HG03066 (cell line): ENCODE measurements at regions not wholly inside any gene's neighbourhood (a gene's known extent, or its start where the extent isn't known, plus 50 kb on each side); places are given as distances from the start of the nearest gene placed in this dataset.
A peak's percentile ranks its signal among the peaks of the same experiment; 100 is the strongest.
"Not testable (repeated sequence)": the region's sequence is repeated elsewhere in the genome, so short reads cannot be mapped to it uniquely, and the experiment has no call there.

Experiments used
- ATAC-seq: cut with Tn5 transposase; IDR thresholded peaks from one replicate; pipeline ENCODE4 v1.9.1; 2021; ENCODE audit warnings: low read depth; ENCODE audit not compliant: unreplicated experiment

DNA sequence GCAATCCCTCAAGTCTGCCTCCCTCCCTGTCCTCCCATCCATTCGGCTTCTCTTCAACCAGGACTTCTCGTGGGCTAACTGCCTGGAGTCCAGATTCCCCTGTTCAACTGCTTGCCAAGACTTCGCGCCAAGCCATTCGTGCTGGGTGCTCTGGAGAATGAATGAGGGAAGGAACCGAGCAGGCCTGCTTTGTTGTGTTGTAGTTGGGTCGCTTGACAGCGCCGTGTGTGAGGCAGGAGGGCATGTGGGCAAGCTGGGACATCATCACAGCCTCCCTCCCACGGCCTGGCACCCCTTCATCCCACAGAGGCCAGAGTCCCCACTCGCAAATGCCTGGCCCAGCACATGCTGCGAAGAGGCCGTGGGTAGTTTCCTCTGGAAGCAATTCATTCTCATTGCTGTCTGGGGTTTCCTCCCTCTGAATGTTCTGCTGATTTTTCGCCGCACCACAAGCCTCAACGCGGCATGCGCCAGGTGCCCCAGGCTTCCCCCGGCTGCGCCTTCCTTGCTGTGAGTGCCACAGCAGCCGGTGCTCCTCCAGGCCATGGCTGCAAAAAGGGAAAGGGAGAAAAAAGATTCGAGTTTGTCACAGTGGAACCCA is 336.0 kb downstream of the QKI start:
- no peak for ATAC-seq

DNA sequence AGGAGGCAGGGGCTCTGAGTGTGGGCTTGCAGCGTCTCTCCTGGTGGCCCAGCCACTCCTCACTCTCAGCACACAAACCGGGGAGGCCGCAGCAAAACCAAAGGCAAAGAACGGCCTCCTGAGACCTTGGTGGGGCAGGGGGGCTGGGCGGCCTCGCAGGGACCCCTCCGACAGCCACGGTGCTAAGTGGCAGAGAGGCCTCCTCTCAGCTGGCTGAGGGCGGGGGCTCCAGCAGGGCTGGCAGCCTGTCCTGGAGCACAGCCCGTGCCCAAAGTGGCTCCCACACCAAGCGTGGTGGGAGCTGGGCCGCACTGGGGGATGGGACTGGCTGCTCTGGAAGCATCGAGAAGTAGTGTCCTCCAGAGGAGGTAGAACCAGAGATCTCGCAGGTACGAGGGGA is 334.4 kb downstream of the QKI start:
- no peak for ATAC-seq

DNA sequence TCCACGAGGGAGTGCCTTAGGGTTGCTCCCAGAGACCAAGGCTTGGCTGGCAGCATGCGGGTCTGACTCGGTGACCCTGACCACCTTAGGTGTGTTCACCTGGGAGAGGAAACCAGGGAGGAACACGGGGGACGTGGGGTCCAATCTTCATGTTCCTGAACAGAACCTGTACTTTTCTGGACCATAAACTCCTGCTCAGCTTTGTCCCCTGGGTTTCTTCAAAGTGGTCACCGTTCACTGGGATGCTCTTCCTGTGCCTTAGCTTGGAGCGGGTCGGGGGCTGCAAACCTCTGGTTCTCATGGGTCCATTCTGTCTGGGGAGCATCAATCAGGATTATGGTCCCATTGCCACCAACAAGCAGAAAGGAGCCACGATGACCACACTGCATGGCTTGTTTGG is 333.5 kb downstream of the QKI start:
- no peak for ATAC-seq

DNA sequence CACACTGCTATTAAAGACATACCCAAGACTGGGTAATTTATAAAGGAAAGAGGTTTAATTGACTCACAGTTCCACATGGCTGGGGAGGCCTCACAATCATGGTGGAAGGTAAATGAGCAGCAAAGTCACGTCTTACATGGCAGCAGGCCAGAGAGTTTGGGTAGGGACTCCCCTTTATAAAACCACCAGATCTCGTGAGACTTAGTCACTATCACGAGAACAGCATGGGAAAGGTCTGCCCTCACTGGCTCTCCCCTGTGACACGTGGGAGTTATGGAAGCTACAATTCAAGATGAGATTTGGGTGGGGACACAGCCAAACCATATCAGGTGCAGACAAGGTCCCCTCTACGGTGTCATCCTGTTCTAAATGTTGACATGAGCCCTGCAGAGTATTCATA is 332.5 kb downstream of the QKI start:
- not testable (repeated sequence) for ATAC-seq

DNA sequence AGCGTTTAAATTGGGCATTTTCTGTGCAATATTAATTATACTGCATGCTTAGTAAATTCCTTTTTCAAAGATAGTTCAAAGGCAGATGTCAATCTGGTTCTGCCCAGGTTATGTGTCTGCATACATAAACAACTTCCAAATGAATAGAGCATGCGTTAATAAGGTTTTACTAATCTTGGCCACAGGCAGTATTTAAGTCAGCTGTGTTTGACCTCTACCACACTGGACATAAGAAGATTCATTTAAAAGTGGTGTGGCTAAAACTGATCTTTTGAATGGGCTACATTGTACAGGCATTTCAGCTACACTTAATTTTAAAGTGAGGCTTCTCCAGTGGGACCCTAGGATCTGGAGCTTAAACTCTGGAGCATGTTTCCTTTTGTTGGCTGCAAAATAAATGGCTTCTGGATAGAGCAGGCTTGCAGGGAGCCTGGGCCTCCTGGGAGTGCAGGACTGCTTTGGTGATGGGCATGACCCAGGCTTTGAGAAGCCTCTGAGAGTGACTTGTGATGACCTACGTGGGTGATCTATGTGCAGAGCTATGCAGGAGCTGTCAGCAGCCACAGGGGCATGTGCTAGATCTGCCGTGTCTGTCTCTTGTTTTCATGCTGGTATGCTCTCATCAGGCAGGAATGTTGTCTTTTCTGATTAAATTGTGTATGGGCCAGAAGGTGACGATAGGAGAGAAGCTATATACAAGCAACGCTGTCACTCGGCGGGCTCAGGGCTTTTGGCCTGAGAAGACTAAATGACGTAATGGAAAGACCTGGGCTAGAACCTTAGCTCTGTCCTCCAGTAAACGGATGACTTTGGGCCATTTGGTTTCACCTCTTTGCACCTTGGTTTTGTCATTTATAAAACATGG is 331.2 kb downstream of the QKI start:
- no peak for ATAC-seq

DNA sequence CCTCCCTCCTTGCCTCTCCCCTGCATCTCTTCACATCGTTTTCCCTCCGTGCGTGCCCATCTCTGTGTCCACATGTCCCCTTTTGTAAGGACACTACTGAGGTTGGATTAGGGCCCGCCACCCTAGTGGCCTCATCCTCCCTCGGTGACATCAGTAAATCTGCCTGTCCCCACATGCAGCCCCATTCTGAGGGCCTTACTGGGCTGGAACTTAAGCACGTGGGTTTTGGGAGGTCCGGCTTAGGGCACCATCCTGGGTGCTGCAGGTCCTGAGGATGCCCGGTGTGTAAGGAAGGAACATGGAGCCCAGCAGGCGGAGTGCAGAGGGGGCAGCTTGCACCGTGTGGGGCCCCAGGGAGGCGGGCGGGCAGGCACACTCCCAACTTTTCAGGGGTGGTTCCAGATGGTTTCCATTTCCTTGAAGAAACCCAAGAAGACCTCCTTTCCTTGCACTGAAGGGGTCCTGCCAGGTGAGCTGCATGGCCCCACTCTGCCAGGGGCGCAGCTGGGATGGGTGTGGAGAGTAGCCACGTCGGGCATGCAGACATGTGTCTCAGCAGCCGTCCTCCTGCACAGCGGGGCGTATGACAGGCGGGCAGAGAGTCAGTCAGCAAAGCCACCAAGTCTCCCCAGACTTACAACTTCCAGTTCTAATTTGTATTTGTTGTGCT is 329.9 kb downstream of the QKI start:
- no peak for ATAC-seq

DNA sequence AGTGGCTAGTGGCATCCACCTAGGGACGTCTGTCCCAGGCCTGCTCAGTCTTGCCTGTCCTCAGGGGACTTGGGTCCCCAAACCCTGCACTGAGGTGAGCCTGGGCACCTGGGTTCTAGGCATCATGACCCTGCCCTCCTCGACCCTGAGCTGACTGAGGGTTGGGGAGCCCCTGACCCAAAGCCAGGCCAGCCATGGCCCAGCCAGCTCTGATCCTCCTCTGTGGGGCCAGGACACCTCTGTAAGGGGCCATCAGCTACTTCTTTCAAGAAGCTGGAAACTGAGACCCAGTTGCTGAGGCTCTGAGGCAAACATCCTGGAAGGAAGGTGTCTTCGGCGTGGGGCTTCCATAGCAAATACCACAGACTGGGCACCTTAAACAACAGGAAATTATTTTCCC is 329.3 kb downstream of the QKI start:
- no peak for ATAC-seq

DNA sequence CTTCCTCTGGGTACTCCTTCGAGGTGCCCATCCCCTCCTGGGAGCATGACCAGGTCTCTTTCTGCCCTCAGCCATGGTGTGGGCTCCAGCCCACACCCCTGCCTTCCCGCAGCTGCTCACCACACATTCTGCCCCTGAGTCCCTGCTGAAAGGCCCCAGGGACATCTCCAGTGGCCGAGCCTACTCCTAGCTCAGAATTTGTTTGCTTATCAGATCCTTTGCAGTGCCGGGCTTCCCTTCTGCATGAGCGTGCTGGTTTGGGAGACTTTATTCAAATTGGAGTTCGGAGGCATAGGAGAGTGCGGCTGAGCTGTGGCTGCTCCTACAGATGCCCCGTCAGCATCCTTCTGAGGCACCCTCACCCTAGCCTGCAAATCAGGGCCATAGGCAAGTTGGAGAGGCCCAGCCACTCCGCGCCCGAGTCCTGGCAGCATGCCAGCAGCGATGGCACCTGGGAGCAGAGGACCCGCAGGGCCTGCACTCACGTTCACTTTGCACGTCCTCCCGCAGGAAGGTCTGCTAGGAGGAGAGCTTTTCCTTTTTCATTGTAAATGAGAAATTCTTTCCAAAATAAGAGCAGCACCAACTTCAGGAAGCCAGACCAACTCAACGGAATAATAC is 327.3 kb downstream of the QKI start:
- no peak for ATAC-seq

DNA sequence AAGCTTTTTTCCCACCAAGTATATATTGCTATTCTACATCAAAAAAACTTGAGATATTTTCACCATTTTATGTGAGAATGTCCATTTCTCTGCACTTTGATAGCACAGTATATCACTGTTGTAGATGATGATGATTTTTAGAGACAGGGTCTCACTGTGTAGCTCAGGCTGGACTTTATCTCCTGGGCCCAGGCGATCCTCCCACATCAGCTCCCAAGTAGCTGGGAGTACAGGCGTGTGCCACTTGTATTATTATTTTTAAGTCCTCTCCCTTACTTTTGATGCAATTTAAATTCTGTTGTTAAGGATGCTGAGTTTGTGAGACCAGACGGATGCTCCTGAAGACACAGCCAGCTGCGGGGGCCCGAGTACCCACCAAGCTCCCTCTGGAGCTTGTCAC is 326.8 kb downstream of the QKI start:
- no peak for ATAC-seq

DNA sequence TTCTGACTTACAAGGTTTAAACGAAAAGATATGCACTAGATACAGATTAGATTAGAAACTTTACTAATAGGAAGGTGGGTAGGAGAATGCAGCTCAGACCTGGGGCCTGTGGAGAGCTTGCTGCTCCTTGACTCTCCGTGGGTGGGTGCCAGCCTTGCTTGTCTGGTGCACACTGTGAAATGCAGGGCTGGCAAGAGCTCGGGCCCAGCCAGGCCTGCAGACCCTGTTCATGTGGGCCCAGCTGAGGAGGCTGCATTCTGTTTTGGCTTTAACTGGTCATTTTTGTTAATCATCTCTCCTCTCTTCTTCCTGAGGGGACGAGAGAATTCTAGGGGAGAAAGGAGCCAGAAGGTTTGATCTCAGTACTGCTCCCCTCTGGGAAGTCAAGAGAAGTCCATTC is 325.4 kb downstream of the QKI start:
- no peak for ATAC-seq

DNA sequence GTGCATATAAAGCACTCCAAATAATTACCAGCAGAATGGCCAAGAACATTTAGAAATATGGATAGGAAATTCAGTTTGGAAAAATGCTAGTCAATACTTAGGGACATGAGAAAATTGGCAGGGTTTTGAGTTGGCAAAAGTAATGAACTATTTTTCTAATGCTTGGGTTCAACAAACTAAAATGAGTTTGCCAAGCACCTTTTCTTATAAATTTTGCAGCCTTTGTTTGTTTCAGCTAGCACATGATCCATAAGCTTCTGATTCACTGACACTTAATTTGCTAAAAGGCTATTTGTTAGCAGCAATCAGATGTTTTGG is 324.8 kb downstream of the QKI start:
- ATAC-seq = no peak

DNA sequence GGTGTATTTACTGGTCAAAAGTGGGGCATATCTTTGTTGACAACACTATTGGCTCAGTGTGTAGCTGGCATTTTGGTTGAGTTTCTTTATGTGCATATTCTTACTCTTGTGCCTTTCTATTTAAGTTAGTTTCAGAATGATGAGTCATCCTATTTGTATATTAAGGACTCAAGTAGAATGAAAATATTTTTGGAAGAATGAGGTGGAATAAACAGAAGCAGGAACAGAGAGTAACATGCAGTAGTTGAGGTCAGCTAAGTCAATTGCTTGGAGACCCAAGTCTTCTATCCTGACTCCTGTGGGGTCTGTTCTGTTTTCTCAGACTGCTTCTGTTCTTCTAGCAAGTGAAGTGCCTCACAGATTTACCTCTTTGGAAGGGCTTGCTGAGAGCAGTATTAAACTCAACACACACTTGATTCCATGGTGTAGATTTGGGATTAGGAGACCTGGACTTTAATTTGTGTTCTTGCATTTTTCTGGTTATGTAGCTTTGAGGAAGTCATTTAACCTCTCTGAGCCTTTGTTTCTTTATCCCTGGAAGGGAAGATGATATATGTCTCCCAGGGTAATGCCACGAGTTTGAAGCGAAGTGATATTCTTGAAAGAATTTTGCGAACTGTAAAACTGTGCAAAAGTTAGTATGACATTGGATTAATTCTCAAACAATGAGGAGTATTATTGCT is 324.3 kb downstream of the QKI start:
- peak; percentile 68 for ATAC-seq

DNA sequence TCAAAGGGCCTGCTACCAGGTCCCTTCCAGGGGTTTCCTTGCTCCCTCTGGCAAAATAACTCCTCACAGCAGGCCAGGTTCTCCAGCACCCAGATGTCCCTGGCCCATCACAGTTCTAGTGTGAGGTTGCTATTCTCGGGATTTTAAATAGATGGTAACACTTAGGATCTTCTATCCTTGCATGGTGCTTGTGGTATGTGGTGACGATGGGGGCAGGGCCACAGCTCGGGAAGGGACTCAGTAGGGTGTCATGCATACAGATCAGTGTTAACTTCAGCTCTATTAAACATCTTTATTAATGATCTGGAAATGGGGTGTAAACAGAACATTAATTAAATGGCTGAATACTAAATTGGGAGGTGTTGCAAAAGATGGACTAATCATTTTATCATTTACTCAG is 323.8 kb downstream of the QKI start:
- no peak for ATAC-seq

DNA sequence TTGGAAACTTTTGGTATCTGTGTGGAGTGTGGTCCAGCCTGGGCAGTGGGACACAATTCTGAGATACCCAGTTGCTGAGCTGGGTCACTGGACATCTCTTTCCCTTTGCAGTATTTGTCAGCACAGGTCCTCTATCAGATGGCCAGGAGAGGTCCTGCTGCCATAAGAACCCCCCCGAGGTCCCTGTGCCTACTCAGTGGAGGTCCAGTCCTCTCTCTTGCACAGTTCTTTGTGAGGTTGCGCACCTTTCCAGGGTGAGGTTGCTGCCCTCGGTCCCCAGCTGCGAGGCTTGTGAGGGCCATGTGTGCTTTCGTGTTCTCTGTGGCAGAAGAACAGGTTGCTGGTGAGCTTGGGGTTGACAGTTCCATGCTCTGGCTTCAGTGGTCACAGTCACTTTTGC is 320.6 kb downstream of the QKI start:
- no peak for ATAC-seq

DNA sequence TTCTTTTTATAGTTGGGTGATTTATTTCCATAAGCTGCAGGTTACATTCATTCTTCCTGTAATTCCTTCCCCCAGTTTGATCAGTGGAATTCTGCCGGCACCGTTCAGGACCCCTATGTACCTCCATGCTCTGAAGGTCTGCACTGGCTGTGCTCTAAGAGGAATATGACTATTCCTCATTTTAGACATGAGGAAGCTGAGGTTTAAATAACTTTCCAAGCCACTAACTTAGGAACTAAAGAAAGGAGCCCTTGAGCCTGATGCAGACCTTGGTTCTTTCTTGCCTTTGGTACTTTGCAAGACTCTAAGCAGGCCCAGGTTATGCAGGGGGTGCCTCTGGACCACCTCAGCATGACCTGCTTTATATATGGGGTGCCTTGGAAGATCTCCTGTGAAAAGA is 318.5 kb downstream of the QKI start:
- ATAC-seq = no peak

DNA sequence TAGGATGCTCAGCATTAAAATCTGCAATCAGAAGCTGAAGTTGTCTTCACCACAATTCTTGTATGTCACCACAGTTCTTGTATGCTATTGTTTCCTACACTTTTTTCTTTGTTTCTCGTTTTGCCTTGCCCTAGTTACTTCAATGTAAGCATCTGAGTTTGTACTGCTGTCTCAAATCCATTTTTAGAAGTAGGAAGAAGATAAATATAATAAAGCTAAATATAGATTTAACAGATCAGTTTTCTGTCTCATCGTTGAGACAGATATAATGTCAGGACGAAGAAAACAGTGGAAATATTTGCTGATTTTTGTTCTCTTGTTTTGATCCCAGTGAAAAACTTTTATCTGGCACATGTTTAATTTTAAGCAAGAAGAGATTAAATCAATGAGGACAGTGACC is 318.0 kb downstream of the QKI start:
- no peak for ATAC-seq

DNA sequence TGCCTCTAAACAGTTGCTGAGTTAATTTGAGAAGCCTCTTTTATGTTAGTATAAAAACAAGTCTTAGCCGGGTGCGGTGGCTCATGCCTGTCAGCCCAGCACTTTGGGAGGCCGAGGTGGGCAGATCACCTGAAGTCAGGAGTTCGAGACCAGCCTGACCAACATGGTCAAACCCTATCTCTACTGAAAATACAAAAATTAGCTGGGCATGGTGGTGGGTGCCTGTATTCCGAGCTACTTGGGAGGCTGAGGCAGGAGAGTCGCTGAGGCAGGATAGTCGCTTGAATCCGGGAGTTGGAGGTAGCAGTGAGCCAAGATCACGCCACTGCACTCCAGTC is 317.5 kb downstream of the QKI start:
- ATAC-seq = not testable (repeated sequence)

DNA sequence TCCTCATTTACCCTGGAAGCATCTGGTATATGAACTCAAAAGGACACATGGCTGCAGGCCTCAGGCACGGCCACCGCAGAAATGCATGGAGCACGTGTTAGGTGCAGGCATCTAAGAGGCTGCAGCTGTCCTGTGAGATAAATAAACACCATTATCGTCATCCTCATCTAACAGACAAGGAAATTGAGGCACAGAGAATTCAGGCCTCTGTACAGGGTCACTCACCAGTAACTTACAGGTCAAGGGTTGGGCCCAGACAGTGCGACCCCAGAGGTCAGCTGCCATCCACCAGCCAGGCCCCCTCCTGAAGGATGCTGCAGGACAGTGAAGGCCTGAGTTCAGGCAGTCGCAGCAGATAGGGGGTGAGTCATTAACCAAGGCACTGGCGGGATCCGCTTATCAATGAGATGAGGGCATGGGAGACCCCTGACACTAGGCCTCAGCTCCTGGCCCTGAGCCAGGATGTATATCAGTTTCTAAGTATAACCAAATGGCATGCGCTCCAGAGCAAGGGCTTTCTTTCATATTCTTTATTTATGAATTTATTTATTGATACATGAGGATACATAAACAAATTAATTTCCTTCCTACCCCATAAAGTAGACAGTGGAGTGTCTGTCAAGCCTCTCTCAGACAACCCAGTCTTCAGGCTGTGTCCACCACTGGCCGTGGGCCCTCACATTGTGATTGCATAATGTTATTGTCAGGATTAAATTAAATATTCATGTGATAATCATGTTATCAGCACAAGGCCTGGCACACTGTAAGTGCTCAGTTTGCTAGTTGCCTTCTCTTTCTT is 316.9 kb downstream of the QKI start:
- ATAC-seq = no peak

DNA sequence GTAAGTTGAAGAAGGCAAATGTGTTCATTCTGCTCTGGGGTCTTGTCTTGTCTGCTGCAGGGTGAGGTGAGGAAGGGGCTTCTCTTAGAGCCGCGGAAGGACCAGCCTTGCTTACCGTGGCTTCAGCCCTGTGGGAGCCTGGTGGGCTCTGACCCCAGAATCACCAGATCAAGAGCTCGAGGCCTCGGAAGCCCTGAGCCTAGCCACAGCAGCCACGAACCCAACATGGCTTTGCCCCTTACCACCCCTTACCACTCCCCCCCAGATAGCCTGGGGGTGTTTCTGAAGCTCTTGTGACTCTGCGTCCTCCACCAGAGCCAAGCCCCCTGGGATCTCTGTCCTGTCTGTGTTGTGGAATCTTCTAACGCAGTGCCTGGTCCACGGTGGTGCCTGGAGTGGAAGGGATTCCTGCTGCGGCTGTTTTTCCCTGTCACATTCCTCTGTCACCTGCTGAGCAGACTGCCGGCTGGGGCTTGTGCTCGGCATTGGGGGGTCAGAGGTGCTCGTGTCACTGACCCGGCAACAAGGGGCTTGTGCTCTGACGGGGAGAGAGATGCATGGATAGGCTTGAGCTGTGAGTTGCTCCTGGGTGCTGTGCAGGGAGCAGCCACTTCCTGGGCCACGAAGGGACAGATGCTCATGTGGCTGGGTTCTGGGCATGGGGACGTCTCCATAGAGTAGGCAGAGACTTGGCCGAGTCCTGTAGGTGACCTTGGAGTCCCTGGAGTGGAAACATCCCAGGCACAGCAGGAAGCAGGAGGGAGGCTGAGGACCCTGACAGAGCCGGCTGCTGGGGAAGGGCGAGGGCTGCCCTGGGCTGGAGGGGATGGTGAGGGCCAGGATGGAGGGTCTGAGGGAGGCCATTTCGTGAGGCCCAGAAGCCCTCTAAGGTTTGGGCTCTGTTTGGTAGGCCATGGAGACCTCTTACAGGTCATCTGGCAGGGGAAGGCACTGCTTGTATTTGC is 316.0 kb downstream of the QKI start:
- ATAC-seq = no peak
